ENCODE measurements at regions not wholly inside any gene's neighbourhood (a gene's known extent, or its start where the extent isn't known, plus 50 kb on each side); places are given as distances from the start of the nearest gene placed in this dataset.

DNA sequence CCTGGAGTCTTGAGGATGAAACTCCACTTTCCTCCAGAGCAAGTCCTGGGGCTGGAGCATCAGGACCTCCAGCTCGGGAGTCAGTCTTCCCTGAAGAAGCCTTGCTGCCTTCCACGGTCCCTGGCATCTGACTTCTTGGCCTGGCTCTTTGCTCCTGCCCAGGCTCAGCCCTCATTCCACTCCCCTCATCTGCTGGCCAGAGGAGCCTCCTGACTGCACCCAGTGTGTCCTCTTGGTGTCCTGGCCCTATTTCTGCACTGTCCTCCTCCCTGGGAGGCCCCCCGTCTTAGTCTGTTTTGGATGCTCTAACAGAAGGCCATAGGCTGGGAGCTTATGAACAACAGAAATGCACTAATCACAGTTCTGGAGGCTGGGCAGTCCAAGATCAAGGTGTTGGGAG is 231.5 kb downstream of the LOXHD1 start:
- H3K27me3 ChIP-seq (ENCODE audit: control insufficient read depth in 5 of 5, insufficient read depth in 4 of 5, low read length in 5 of 5): no peaks in the 10 kb centered on the region
- peaks cover 0 to 29% (median 22%) of the 10 kb centered on the region in 5 donors for H3K4me1 ChIP-seq (ENCODE audit: control insufficient read depth in 5 of 5, insufficient read depth in 5 of 5, low read length in 5 of 5)
- H3K27ac ChIP-seq (ENCODE audit: low read depth, low read length): no peak overlapping the region
- H3K36me3 ChIP-seq (ENCODE audit: control insufficient read depth in 5 of 5, insufficient read depth in 5 of 5, low read length in 5 of 5): no peaks in the 10 kb centered on the region
- no peaks in the 10 kb centered on the region for H3K9me3 ChIP-seq (ENCODE audit: control insufficient read depth in 5 of 5, low read length in 5 of 5)
- no peak overlapping the region for H3K4me3 ChIP-seq (ENCODE audit: low read depth in 1 of 5, low read length in 5 of 5)
- no peak overlapping the region for H3K9ac ChIP-seq (ENCODE audit: low read length in 5 of 5)

DNA sequence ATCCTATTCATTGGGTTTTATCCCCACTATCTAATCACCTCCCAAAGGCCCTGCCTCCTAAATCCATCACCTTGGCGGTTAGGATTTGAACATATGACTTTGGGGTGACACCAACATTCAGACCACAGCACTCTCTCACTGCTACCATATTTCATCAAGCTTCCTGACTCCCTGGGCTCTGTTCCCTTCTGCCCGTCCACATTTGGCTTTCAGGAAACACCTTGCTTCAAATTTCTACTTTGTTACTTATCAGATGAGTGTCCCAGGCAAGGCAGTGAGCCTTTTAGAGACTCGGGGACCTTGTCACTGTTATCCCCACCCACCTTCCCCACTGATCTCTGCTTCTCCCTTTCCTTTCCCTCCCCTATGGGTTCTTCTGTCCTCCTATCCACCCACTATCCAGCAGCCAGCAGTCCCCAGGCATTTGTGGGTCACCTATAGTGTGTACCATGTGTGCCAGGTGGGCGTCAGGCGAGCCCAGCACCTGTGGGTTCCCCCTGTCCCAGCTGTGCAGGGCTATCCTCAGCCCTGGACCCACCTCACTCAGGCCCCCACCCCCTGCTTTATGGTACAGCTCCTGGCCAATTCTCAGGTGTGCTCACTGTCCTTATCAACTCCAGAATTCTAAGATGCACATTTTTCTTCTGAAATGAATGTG is 230.9 kb downstream of the LOXHD1 start:
- Histone ChIP-seq H3K4me1 (ENCODE audit: control insufficient read depth in 5 of 5, insufficient read depth in 5 of 5, low read length in 5 of 5) (peaks cover 0 to 29% (median 22%) of the 10 kb centered on the region in 5 donors), H3K27me3 (ENCODE audit: control insufficient read depth in 5 of 5, insufficient read depth in 4 of 5, low read length in 5 of 5) (no peaks in the 10 kb centered on the region), H3K36me3 (ENCODE audit: control insufficient read depth in 5 of 5, insufficient read depth in 5 of 5, low read length in 5 of 5) (no peaks in the 10 kb centered on the region), H3K9ac (ENCODE audit: low read length in 5 of 5) (no peak overlapping the region), H3K27ac (ENCODE audit: low read depth, low read length) (no peak overlapping the region), H3K4me3 (ENCODE audit: low read depth in 1 of 5, low read length in 5 of 5) (no peak overlapping the region), H3K9me3 (ENCODE audit: control insufficient read depth in 5 of 5, low read length in 5 of 5) (no peaks in the 10 kb centered on the region)

DNA sequence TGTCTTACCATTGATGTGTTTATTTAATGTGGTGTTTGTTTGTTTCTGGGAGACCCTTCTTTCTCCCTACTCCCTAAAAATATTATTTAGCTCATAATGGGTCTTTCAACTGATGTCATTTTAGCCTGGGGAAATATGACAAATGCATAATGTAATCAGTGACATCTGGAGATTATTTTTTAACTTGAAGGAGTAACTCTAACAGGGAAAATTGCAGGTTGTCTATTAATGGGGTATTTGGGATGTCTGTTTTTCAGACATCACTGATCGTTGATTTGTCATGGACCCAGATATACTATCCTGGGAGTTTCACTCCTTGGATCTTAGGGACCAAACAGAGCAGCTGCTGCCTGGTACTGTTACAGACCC is 230.4 kb downstream of the LOXHD1 start:
- Histone ChIP-seq H3K4me1 (ENCODE audit: control insufficient read depth in 5 of 5, insufficient read depth in 5 of 5, low read length in 5 of 5) (peaks cover 0 to 30% (median 20%) of the 10 kb centered on the region in 5 donors), H3K9ac (ENCODE audit: low read length in 5 of 5) (no peak overlapping the region), H3K36me3 (ENCODE audit: control insufficient read depth in 5 of 5, insufficient read depth in 5 of 5, low read length in 5 of 5) (no peaks in the 10 kb centered on the region), H3K27me3 (ENCODE audit: control insufficient read depth in 5 of 5, insufficient read depth in 4 of 5, low read length in 5 of 5) (no peaks in the 10 kb centered on the region), H3K27ac (ENCODE audit: low read depth, low read length) (no peak overlapping the region), H3K4me3 (ENCODE audit: low read depth in 1 of 5, low read length in 5 of 5) (no peak overlapping the region), H3K9me3 (ENCODE audit: control insufficient read depth in 5 of 5, low read length in 5 of 5) (no peaks in the 10 kb centered on the region)

All from subcutaneous abdominal adipose tissue (tissue), 5 donors.